Neutrophil (primary cell): ENCODE measurements at regions not wholly inside any gene's neighbourhood (a gene's known extent, or its start where the extent isn't known, plus 50 kb on each side); places are given as distances from the start of the nearest gene placed in this dataset.
"Not testable (repeated sequence)": the region's sequence is repeated elsewhere in the genome, so short reads cannot be mapped to it uniquely, and the experiment has no call there.

ENCODE experiments used
- H3K27ac ChIP-seq: fragments of 200-600 bp; sonication (generic); 2 replicates; pipeline ENCODE4 v1.5.1; 2016; ENCODE audit warnings: mild to moderate bottlenecking, moderate library complexity
- H3K27me3 ChIP-seq: fragments of 200-600 bp; sonication (generic); 2 replicates; pipeline ENCODE4 v1.6.0; 2016; ENCODE audit warnings: mild to moderate bottlenecking
- H3K36me3 ChIP-seq: fragments of 200-600 bp; sonication (generic); 2 replicates; pipeline ENCODE4 v1.5.1; 2017
- H3K4me1 ChIP-seq, 2 experiments: fragments of 200-600 bp in 1 of 2; sonication (generic) in 1 of 2; 1 replicate in 1 of 2; 2 replicates in 1 of 2; pipeline versions ENCODE4 v1.5.1 to v1.6.1; 2013 to 2016; ENCODE audit warnings: low read depth in 1 of 2, low read length in 1 of 2, mild to moderate bottlenecking in 1 of 2, moderate library complexity in 1 of 2; ENCODE audit not compliant: control insufficient read depth in 1 of 2, insufficient read depth in 1 of 2
- H3K4me3 ChIP-seq, 2 experiments: fragments of 200-600 bp in 1 of 2; sonication (generic) in 1 of 2; 1 replicate in 1 of 2; 2 replicates in 1 of 2; pipeline ENCODE4 v1.5.1; 2013 to 2016; ENCODE audit warnings: low read depth in 1 of 2, low read length in 1 of 2, mild to moderate bottlenecking in 1 of 2, moderate library complexity in 1 of 2
- H3K9me3 ChIP-seq: fragments of 200-600 bp; sonication (generic); 2 replicates; pipeline ENCODE4 v1.5.1; 2016
- CTCF ChIP-seq: fragments of 200-600 bp; sonication (generic); IDR thresholded peaks from 2 replicates; pipeline ENCODE4 v1.5.1; 2016; ENCODE audit warnings: antibody characterized with exemption

GRCh38 chr12:14032191-14032590 is 50.8 kb upstream of the GRIN2B start:
- H3K4me3 ChIP-seq, H3K4me1 ChIP-seq, H3K9me3 ChIP-seq, H3K36me3 ChIP-seq, H3K27me3 ChIP-seq, H3K27ac ChIP-seq: not testable (repeated sequence)

GRCh38 chr12:14043776-14044175 is 62.4 kb upstream of the GRIN2B start:
- Histone ChIP-seq H3K9me3 (no peaks in the 10 kb centered on the region), H3K27ac (no peak overlapping the region), H3K4me1 (no peaks in the 10 kb centered on the region), H3K27me3 (no peaks in the 10 kb centered on the region), H3K36me3 (no peaks in the 10 kb centered on the region), H3K4me3 (no peak overlapping the region)
- TF ChIP-seq CTCF, result no peak

GRCh38 chr12:14048941-14049545 is 67.6 kb upstream of the GRIN2B start:
- Histone ChIP-seq H3K27ac (no peak overlapping the region), H3K27me3 (no peaks in the 10 kb centered on the region), H3K36me3 (no peaks in the 10 kb centered on the region), H3K4me3 (no peak overlapping the region), H3K4me1 (no peaks in the 10 kb centered on the region), H3K9me3 (no peaks in the 10 kb centered on the region)
- TF ChIP-seq CTCF, result no peak

- TF ChIP-seq CTCF, result no peak
- Histone ChIP-seq H3K27me3 (no peaks in the 10 kb centered on the region), H3K4me3 (no peak overlapping the region), H3K27ac (no peak overlapping the region), H3K36me3 (no peaks in the 10 kb centered on the region), H3K9me3 (no peaks in the 10 kb centered on the region), H3K4me1 (no peaks in the 10 kb centered on the region)
Measured at GRCh38 chr12:14057895-14058294, 76.5 kb upstream of the GRIN2B start.

- H3K4me1 ChIP-seq, result no peaks in the 10 kb centered on the region
- no peaks in the 10 kb centered on the region for H3K27me3 ChIP-seq
- no peaks in the 10 kb centered on the region for H3K36me3 ChIP-seq
- no peaks in the 10 kb centered on the region for H3K9me3 ChIP-seq
- no peak overlapping the region for H3K27ac ChIP-seq
- H3K4me3 ChIP-seq, result no peak overlapping the region
- TF ChIP-seq CTCF, result no peak
Measured at GRCh38 chr12:14058717-14059116, 77.3 kb upstream of the GRIN2B start.

- TF ChIP-seq CTCF, result no peak
- Histone ChIP-seq H3K4me1 (no peaks in the 10 kb centered on the region), H3K4me3 (no peak overlapping the region), H3K27ac (no peak overlapping the region), H3K9me3 (no peaks in the 10 kb centered on the region), H3K36me3 (no peaks in the 10 kb centered on the region), H3K27me3 (no peaks in the 10 kb centered on the region)
Measured at GRCh38 chr12:14059548-14059947, 78.1 kb upstream of the GRIN2B start.
